H1 (cell line): ENCODE measurements at regions not wholly inside any gene's neighbourhood (a gene's known extent, or its start where the extent isn't known, plus 50 kb on each side); places are given as distances from the start of the nearest gene placed in this dataset.

Experiments used
- FOSL1 ChIP-seq: IDR thresholded peaks from 2 replicates; pipeline ENCODE4 v1.6.1; 2011; ENCODE audit warnings: mild to moderate bottlenecking, low read depth, low read length, moderate library complexity; ENCODE audit not compliant: insufficient read depth
- HDAC6 ChIP-seq: IDR thresholded peaks from one replicate; pipeline ENCODE4 v1.7.1; 2012; ENCODE audit warnings: low read depth, mild to moderate bottlenecking, inconsistent platforms, low read length, moderate library complexity
- KDM4A ChIP-seq: IDR thresholded peaks from one replicate; pipeline ENCODE4 v1.7.1; 2012; ENCODE audit warnings: low read depth, mild to moderate bottlenecking, moderate library complexity, low read length, inconsistent platforms; ENCODE audit not compliant: severe bottlenecking
- POLR2AphosphoS5 ChIP-seq: IDR thresholded peaks from 2 replicates; pipeline ENCODE4 v1.6.1; 2011; ENCODE audit warnings: low read depth, low read length
- RAD21 ChIP-seq, 2 experiments: IDR thresholded peaks in 1 of 2; conservative IDR thresholded peaks in 1 of 2; 2 replicates each; pipeline ENCODE4 v1.6.1; 2011; ENCODE audit warnings: low read depth in 2 of 2, low read length in 2 of 2, improper control_type of control experiment in 1 of 2, inconsistent platforms in 1 of 2, mild to moderate bottlenecking in 1 of 2, moderate library complexity in 1 of 2
- RNF2 ChIP-seq: fragments of 200-900, 300-1000 bp; sonication (generic); IDR thresholded peaks from 2 replicates; pipeline ENCODE4 v1.7.1; 2016; ENCODE audit warnings: borderline replicate concordance, low read depth, mild to moderate bottlenecking, antibody characterized with exemption, low read length; ENCODE audit not compliant: poor library complexity, severe bottlenecking; ENCODE audit errors: missing control alignments
- SIN3A ChIP-seq, 2 experiments: IDR thresholded peaks in 1 of 2; conservative IDR thresholded peaks in 1 of 2; 2 replicates each; pipeline ENCODE4 v1.6.1; 2011 to 2012; ENCODE audit warnings: low read length in 2 of 2, improper control_type of control experiment in 1 of 2, low read depth in 1 of 2, mild to moderate bottlenecking in 1 of 2
- SP1 ChIP-seq: IDR thresholded peaks from 2 replicates; pipeline ENCODE4 v1.6.1; 2011; ENCODE audit warnings: low read depth, low read length
- TF ChIP-seq, protein P1 (sequence below): fragments of 300-600 bp; sonication (generic); IDR thresholded peaks from 2 replicates; pipeline ENCODE4 v1.7.1; 2012; ENCODE audit warnings: low read length, moderate library complexity, mild to moderate bottlenecking, inconsistent platforms; ENCODE audit not compliant: insufficient replicate concordance

DNA sequence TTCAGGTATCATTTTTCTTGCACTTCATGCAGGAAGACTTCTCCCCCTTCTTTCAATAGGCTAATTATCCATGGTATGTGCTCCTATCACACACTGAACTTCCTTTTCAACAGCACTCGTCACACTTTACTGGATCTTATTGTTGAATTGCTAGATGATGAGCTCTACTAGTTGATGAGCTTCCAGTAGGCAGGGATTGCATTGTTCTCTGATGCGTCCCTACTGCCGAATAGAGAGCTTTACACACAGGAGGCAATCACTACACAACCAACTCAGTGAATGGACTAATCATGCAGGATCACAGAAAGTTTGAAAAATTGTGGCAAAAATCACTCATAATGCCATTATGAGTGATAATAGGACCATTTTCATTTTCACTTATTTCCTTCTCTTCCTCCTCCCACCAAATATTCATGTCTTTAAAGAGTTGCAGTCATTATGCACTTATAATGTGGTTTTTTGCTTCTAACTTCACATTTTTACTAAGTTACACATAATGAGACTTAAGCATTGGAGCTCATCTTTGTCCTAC lies 128.1 kb upstream of the ZNF648 start (continued):
- TF ChIP-seq, protein P1, sequence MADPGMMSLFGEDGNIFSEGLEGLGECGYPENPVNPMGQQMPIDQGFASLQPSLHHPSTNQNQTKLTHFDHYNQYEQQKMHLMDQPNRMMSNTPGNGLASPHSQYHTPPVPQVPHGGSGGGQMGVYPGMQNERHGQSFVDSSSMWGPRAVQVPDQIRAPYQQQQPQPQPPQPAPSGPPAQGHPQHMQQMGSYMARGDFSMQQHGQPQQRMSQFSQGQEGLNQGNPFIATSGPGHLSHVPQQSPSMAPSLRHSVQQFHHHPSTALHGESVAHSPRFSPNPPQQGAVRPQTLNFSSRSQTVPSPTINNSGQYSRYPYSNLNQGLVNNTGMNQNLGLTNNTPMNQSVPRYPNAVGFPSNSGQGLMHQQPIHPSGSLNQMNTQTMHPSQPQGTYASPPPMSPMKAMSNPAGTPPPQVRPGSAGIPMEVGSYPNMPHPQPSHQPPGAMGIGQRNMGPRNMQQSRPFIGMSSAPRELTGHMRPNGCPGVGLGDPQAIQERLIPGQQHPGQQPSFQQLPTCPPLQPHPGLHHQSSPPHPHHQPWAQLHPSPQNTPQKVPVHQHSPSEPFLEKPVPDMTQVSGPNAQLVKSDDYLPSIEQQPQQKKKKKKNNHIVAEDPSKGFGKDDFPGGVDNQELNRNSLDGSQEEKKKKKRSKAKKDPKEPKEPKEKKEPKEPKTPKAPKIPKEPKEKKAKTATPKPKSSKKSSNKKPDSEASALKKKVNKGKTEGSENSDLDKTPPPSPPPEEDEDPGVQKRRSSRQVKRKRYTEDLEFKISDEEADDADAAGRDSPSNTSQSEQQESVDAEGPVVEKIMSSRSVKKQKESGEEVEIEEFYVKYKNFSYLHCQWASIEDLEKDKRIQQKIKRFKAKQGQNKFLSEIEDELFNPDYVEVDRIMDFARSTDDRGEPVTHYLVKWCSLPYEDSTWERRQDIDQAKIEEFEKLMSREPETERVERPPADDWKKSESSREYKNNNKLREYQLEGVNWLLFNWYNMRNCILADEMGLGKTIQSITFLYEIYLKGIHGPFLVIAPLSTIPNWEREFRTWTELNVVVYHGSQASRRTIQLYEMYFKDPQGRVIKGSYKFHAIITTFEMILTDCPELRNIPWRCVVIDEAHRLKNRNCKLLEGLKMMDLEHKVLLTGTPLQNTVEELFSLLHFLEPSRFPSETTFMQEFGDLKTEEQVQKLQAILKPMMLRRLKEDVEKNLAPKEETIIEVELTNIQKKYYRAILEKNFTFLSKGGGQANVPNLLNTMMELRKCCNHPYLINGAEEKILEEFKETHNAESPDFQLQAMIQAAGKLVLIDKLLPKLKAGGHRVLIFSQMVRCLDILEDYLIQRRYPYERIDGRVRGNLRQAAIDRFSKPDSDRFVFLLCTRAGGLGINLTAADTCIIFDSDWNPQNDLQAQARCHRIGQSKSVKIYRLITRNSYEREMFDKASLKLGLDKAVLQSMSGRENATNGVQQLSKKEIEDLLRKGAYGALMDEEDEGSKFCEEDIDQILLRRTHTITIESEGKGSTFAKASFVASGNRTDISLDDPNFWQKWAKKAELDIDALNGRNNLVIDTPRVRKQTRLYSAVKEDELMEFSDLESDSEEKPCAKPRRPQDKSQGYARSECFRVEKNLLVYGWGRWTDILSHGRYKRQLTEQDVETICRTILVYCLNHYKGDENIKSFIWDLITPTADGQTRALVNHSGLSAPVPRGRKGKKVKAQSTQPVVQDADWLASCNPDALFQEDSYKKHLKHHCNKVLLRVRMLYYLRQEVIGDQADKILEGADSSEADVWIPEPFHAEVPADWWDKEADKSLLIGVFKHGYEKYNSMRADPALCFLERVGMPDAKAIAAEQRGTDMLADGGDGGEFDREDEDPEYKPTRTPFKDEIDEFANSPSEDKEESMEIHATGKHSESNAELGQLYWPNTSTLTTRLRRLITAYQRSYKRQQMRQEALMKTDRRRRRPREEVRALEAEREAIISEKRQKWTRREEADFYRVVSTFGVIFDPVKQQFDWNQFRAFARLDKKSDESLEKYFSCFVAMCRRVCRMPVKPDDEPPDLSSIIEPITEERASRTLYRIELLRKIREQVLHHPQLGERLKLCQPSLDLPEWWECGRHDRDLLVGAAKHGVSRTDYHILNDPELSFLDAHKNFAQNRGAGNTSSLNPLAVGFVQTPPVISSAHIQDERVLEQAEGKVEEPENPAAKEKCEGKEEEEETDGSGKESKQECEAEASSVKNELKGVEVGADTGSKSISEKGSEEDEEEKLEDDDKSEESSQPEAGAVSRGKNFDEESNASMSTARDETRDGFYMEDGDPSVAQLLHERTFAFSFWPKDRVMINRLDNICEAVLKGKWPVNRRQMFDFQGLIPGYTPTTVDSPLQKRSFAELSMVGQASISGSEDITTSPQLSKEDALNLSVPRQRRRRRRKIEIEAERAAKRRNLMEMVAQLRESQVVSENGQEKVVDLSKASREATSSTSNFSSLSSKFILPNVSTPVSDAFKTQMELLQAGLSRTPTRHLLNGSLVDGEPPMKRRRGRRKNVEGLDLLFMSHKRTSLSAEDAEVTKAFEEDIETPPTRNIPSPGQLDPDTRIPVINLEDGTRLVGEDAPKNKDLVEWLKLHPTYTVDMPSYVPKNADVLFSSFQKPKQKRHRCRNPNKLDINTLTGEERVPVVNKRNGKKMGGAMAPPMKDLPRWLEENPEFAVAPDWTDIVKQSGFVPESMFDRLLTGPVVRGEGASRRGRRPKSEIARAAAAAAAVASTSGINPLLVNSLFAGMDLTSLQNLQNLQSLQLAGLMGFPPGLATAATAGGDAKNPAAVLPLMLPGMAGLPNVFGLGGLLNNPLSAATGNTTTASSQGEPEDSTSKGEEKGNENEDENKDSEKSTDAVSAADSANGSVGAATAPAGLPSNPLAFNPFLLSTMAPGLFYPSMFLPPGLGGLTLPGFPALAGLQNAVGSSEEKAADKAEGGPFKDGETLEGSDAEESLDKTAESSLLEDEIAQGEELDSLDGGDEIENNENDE = no peak
- TF ChIP-seq SP1 = no peak
- TF ChIP-seq HDAC6 = no peak
- no peak for TF ChIP-seq RNF2
- TF ChIP-seq RAD21 (IDR thresholded peaks at IDR 0.05 in 1 of 2, conservative IDR thresholded peaks at IDR 0.05 in 1 of 2; ENCODE audit: low read depth in 2 of 2, low read length in 2 of 2) = no peak
- no peak for TF ChIP-seq KDM4A
- TF ChIP-seq POLR2AphosphoS5 = no peak
- no peak for TF ChIP-seq SIN3A (conservative IDR thresholded peaks at IDR 0.05 in 1 of 2, IDR thresholded peaks at IDR 0.05 in 1 of 2; ENCODE audit: low read depth in 1 of 2, low read length in 2 of 2)
- no peak for TF ChIP-seq FOSL1
